GM12878 (cell line): ENCODE measurements at regions not wholly inside any gene's neighbourhood (a gene's known extent, or its start where the extent isn't known, plus 50 kb on each side); places are given as distances from the start of the nearest gene placed in this dataset.

ENCODE experiments used
- BACH1 ChIP-seq: fragments of 450-650 bp; IDR thresholded peaks from 2 replicates; pipeline ENCODE4 v1.6.1; 2017; ENCODE audit warnings: mild to moderate bottlenecking, borderline replicate concordance
- BCL11A ChIP-seq: IDR thresholded peaks from 2 replicates; pipeline ENCODE4 v1.6.1; 2011; ENCODE audit warnings: low read depth, low read length
- BHLHE40 ChIP-seq, 2 experiments: fragments of 450-650 bp in 1 of 2; IDR thresholded peaks; 2 replicates each; pipeline ENCODE4 v1.6.1; 2011 to 2017; ENCODE audit warnings: low read depth in 2 of 2, borderline replicate concordance in 1 of 2, improper control_type of control experiment in 1 of 2, low read length in 1 of 2, mild to moderate bottlenecking in 1 of 2
- CBFB ChIP-seq: IDR thresholded peaks from 2 replicates; pipeline ENCODE4 v1.6.1; 2016; ENCODE audit warnings: antibody characterized with exemption, low read depth
- CBX3 ChIP-seq: fragments of 200-600 bp; sonication (generic); IDR thresholded peaks from 2 replicates; pipeline ENCODE4 v1.6.1; 2016; ENCODE audit warnings: low read depth, borderline replicate concordance
- CHD4 ChIP-seq: fragments of 200-600 bp; sonication (generic); IDR thresholded peaks from 2 replicates; pipeline ENCODE4 v1.6.1; 2016; ENCODE audit warnings: mild to moderate bottlenecking
- CREM ChIP-seq: IDR thresholded peaks from 2 replicates; pipeline ENCODE4 v1.6.1; 2014; ENCODE audit warnings: antibody characterized with exemption, low read depth
- EED ChIP-seq: sonication (generic); IDR thresholded peaks from 2 replicates; pipeline ENCODE4 v1.6.1; 2016; ENCODE audit warnings: antibody characterized with exemption, low read depth
- EGR1 ChIP-seq, 2 experiments: IDR thresholded peaks; 1 replicate in 1 of 2; 2 replicates in 1 of 2; pipeline ENCODE4 v1.6.1; 2011 to 2012; ENCODE audit warnings: low read depth in 2 of 2, low read length in 2 of 2, borderline replicate concordance in 1 of 2, mild to moderate bottlenecking in 1 of 2, moderate library complexity in 1 of 2
- FOS ChIP-seq: IDR thresholded peaks from 3 replicates; pipeline ENCODE4 v1.6.1; 2011; ENCODE audit warnings: borderline replicate concordance; ENCODE audit not compliant: insufficient read length; ENCODE audit errors: extremely low read depth
- FOXK2 ChIP-seq: fragments of 450-650 bp; IDR thresholded peaks from 2 replicates; pipeline ENCODE4 v1.6.1; 2017; ENCODE audit warnings: mild to moderate bottlenecking, moderate library complexity
- GATAD2B ChIP-seq: fragments of 450-650 bp; conservative IDR thresholded peaks from 2 replicates; pipeline ENCODE4 v1.6.1; 2017; ENCODE audit warnings: low read depth, mild to moderate bottlenecking, moderate library complexity
- HDAC6 ChIP-seq: fragments of 200-600 bp; sonication (generic); IDR thresholded peaks from one replicate; pipeline ENCODE4 v1.8.0; 2017; ENCODE audit warnings: antibody characterized with exemption; ENCODE audit not compliant: unreplicated experiment
- HDGF ChIP-seq: fragments of 450-650 bp; IDR thresholded peaks from 2 replicates; pipeline ENCODE4 v1.6.1; 2016; ENCODE audit warnings: antibody characterized with exemption
- IKZF2 ChIP-seq, 2 experiments: fragments of 450-650 bp; IDR thresholded peaks; 2 replicates each; pipeline ENCODE4 v1.6.1; 2017; ENCODE audit warnings: mild to moderate bottlenecking in 2 of 2, moderate library complexity in 2 of 2
- JUND ChIP-seq: IDR thresholded peaks from 2 replicates; pipeline ENCODE4 v1.6.1; 2012; ENCODE audit warnings: low read depth, mild to moderate bottlenecking, low read length, improper control_type of control experiment, moderate library complexity
- LARP7 ChIP-seq: fragments of 450-650 bp; IDR thresholded peaks from 2 replicates; pipeline ENCODE4 v1.6.1; 2017; ENCODE audit warnings: mild to moderate bottlenecking
- MAX ChIP-seq: IDR thresholded peaks from 2 replicates; pipeline ENCODE4 v1.6.1; 2012; ENCODE audit warnings: low read depth, low read length, improper control_type of control experiment
- NBN ChIP-seq: fragments of 450-650 bp; IDR thresholded peaks from 2 replicates; pipeline ENCODE4 v1.6.1; 2016
- NFIC ChIP-seq: IDR thresholded peaks from 2 replicates; pipeline ENCODE4 v1.6.1; 2012; ENCODE audit warnings: low read depth, mild to moderate bottlenecking, inconsistent platforms, low read length, moderate library complexity
- NFYB ChIP-seq: IDR thresholded peaks from 2 replicates; pipeline ENCODE4 v1.6.1; 2011; ENCODE audit warnings: low read depth, mild to moderate bottlenecking, low read length, improper control_type of control experiment, moderate library complexity; ENCODE audit not compliant: insufficient read depth
- NR2C1 ChIP-seq: fragments of 450-650 bp; IDR thresholded peaks from 2 replicates; pipeline ENCODE4 v1.6.1; 2017; ENCODE audit warnings: antibody characterized with exemption, mild to moderate bottlenecking, moderate library complexity
- NR2C2 ChIP-seq: IDR thresholded peaks from 2 replicates; pipeline ENCODE4 v1.6.1; 2011; ENCODE audit warnings: borderline replicate concordance, low read depth; ENCODE audit not compliant: control insufficient read depth, insufficient read length
- POLR2AphosphoS5 ChIP-seq: IDR thresholded peaks from 2 replicates; pipeline ENCODE4 v1.6.1; 2011; ENCODE audit warnings: mild to moderate bottlenecking, low read length, inconsistent platforms
- RAD51 ChIP-seq: fragments of 450-650 bp; IDR thresholded peaks from 2 replicates; pipeline ENCODE4 v1.6.1; 2016; ENCODE audit warnings: moderate library complexity, mild to moderate bottlenecking, inconsistent platforms
- RELA ChIP-seq: fragments of 450-650 bp; IDR thresholded peaks from 2 replicates; pipeline ENCODE4 v1.8.0; 2014; ENCODE audit warnings: borderline replicate concordance; ENCODE audit not compliant: partially characterized antibody
- SIN3A ChIP-seq: IDR thresholded peaks from 2 replicates; pipeline ENCODE4 v1.6.1; 2012; ENCODE audit warnings: low read depth, low read length, improper control_type of control experiment
- SMAD1 ChIP-seq: fragments of 450-650 bp; IDR thresholded peaks from 2 replicates; pipeline ENCODE4 v1.6.1; 2018; ENCODE audit warnings: mild to moderate bottlenecking, low read depth; ENCODE audit not compliant: partially characterized antibody
- SPI1 ChIP-seq: IDR thresholded peaks from 2 replicates; pipeline ENCODE4 v1.6.1; 2011; ENCODE audit warnings: low read depth, mild to moderate bottlenecking, low read length, moderate library complexity, borderline replicate concordance; ENCODE audit not compliant: insufficient read depth
- TAF1 ChIP-seq: IDR thresholded peaks from 2 replicates; pipeline ENCODE4 v1.6.1; 2011; ENCODE audit warnings: mild to moderate bottlenecking, low read depth, low read length, borderline replicate concordance
- TBL1XR1 ChIP-seq: IDR thresholded peaks from 2 replicates; pipeline ENCODE4 v1.6.1; 2012; ENCODE audit warnings: low read depth, low read length, improper control_type of control experiment
- TCF3 ChIP-seq: IDR thresholded peaks from 2 replicates; pipeline ENCODE4 v1.6.1; 2012; ENCODE audit warnings: low read depth, mild to moderate bottlenecking, low read length, borderline replicate concordance; ENCODE audit not compliant: insufficient read depth
- YY1 ChIP-seq: IDR thresholded peaks from 2 replicates; pipeline ENCODE4 v1.6.1; 2011; ENCODE audit warnings: low read depth, mild to moderate bottlenecking, low read length
- ZBTB33 ChIP-seq: fragments of 450-650 bp; IDR thresholded peaks from 2 replicates; pipeline ENCODE4 v1.6.1; 2017; ENCODE audit warnings: mild to moderate bottlenecking
- ZNF24 ChIP-seq: fragments of 450-650 bp; IDR thresholded peaks from 2 replicates; pipeline ENCODE4 v1.6.1; 2017; ENCODE audit warnings: antibody characterized with exemption, mild to moderate bottlenecking

GRCh38 chr3:46095307-46095706 is 68.0 kb upstream of the XCR1 start (continued):
- TF ChIP-seq ZBTB33 (no peak), RELA (no peak), HDGF (no peak), NR2C2 (no peak), NBN (peak; percentile 82), NFIC (peak; percentile 73; the same call in 1 of the 2 replicates), LARP7 (no peak), GATAD2B (no peak), CBFB (peak; percentile 79; the same call in 1 of the 2 replicates), EGR1 (IDR thresholded peaks at IDR 0.05; ENCODE audit: borderline replicate concordance in 1 of 2, low read depth in 2 of 2, low read length in 2 of 2) (no peak), TCF3 (no peak), FOXK2 (no peak), CHD4 (no peak), HDAC6 (no peak), BCL11A (peak; percentile 51), NFYB (no peak), RAD51 (no peak), YY1 (peak; percentile 29; the same call in 1 of the 2 replicates), MAX (no peak), ZNF24 (no peak), FOS (no peak), NR2C1 (no peak), SIN3A (no peak), SPI1 (peak; percentile 98), BACH1 (no peak), SMAD1 (no peak), TBL1XR1 (peak; percentile 25; the same call in 1 of the 2 replicates), JUND (no peak), TAF1 (no peak), EED (peak; percentile 84), POLR2AphosphoS5 (no peak), IKZF2 (IDR thresholded peaks at IDR 0.05) (peak; percentile 86 to 91), BHLHE40 (IDR thresholded peaks at IDR 0.05; ENCODE audit: borderline replicate concordance in 1 of 2, low read depth in 2 of 2, low read length in 1 of 2) (0 out of 4 replicates have a peak, but pooled peaks have one; percentile 7 to 10), CREM (peak; percentile 58; the same call in 1 of the 2 replicates), CBX3 (no peak)
